ENCODE measurements at regions not wholly inside any gene's neighbourhood (a gene's known extent, or its start where the extent isn't known, plus 50 kb on each side); places are given as distances from the start of the nearest gene placed in this dataset. TPM values are rescaled to one million over a fixed set of nuclear protein-coding genes. Genes with fewer than 3 reads are reported as not detected.

Small RNA genes lying in the stretch of these regions (small RNA-seq; reads per million reads assigned to genes)
- gene RNU6-737P (ENCODE audit: insufficient read length, low read depth, low replicate concordance), result not detected
